ENCODE measurements at regions not wholly inside any gene's neighbourhood (a gene's known extent, or its start where the extent isn't known, plus 50 kb on each side); places are given as distances from the start of the nearest gene placed in this dataset.

DNA sequence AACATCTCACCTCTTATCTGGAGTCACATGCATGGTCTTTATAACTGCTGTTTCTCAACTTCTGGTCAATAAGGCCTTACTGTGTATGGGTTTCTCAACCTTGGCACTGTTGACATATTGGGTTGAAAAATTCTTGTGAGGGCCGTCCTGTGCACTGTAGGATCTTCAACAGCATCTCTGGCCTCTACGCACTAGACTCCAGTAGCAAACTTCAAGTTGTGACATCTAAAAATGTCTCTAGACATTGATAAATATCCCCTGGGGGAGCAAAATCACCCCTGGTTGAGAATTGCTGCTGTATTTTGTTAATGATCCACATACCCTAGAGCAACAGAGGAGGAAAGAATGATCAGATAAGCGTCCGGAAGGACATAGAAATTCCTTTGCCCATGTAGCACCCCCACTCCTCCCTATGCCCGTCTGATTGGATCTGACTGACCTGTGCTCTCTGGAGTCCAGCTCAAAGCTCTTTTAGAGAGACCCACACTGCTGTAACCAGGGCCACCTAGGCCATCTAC is 423.5 kb upstream of the ZMIZ1 start:
- no peaks in the 10 kb centered on the region for H3K27me3 ChIP-seq (ENCODE audit: insufficient read depth, low read length)
- no peak overlapping the region for H2AFZ ChIP-seq (ENCODE audit: low read length)
- H3K36me3 ChIP-seq (ENCODE audit: insufficient read depth, low read length): no peaks in the 10 kb centered on the region
- no peak overlapping the region for H3K27ac ChIP-seq (ENCODE audit: low read depth, low read length, poor library complexity, severe bottlenecking)
- no peak overlapping the region for H3K9ac ChIP-seq (ENCODE audit: low read length)
- H3K4me2 ChIP-seq (ENCODE audit: low read length): no peak overlapping the region
- H3K9me2 ChIP-seq (ENCODE audit: low read depth, low read length): no peaks in the 10 kb centered on the region
- H3K4me1 ChIP-seq (ENCODE audit: insufficient read depth, low read length, severe bottlenecking): peaks cover 6% of the 10 kb centered on the region
- no peak for TF ChIP-seq EZH2 (IDR thresholded peaks at IDR 0.05; ENCODE audit: borderline replicate concordance, low read length)
- TF ChIP-seq, protein P1, sequence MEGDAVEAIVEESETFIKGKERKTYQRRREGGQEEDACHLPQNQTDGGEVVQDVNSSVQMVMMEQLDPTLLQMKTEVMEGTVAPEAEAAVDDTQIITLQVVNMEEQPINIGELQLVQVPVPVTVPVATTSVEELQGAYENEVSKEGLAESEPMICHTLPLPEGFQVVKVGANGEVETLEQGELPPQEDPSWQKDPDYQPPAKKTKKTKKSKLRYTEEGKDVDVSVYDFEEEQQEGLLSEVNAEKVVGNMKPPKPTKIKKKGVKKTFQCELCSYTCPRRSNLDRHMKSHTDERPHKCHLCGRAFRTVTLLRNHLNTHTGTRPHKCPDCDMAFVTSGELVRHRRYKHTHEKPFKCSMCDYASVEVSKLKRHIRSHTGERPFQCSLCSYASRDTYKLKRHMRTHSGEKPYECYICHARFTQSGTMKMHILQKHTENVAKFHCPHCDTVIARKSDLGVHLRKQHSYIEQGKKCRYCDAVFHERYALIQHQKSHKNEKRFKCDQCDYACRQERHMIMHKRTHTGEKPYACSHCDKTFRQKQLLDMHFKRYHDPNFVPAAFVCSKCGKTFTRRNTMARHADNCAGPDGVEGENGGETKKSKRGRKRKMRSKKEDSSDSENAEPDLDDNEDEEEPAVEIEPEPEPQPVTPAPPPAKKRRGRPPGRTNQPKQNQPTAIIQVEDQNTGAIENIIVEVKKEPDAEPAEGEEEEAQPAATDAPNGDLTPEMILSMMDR (IDR thresholded peaks at IDR 0.05; ENCODE audit: low read length): no peak
- no peaks in the 10 kb centered on the region for H3F3A ChIP-seq (ENCODE audit: insufficient read depth, low read length)
- no peaks in the 10 kb centered on the region for H4K20me1 ChIP-seq (ENCODE audit: insufficient read depth, low read length)
- no peaks in the 10 kb centered on the region for H3K9me3 ChIP-seq (ENCODE audit: low read length)
- H3K79me2 ChIP-seq (ENCODE audit: insufficient read depth, low read length): no peaks in the 10 kb centered on the region
- no peak overlapping the region for H3K4me3 ChIP-seq (ENCODE audit: low read depth, low read length, poor library complexity, severe bottlenecking)

DNA sequence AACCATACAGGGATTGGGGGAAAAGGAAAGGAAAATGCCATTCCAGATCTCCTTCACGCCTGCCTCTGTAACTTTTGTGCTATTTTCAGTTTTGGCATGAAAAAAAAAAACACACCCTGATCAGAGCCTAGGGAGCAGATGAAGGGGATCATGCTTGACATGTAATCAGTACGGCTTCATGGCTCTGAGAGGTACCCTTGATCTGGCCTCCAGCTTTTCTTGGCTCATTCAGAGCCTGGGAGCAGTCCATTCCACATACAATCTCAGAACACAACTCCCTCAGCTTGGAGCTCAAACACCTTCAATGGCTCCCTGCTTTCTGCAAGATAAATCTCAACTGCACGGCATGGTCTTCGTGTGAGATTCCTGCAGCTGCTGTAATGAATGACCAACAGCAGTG is 422.8 kb upstream of the ZMIZ1 start:
- H3K9me3 ChIP-seq (ENCODE audit: low read length): no peaks in the 10 kb centered on the region
- no peak overlapping the region for H3K9ac ChIP-seq (ENCODE audit: low read length)

DNA sequence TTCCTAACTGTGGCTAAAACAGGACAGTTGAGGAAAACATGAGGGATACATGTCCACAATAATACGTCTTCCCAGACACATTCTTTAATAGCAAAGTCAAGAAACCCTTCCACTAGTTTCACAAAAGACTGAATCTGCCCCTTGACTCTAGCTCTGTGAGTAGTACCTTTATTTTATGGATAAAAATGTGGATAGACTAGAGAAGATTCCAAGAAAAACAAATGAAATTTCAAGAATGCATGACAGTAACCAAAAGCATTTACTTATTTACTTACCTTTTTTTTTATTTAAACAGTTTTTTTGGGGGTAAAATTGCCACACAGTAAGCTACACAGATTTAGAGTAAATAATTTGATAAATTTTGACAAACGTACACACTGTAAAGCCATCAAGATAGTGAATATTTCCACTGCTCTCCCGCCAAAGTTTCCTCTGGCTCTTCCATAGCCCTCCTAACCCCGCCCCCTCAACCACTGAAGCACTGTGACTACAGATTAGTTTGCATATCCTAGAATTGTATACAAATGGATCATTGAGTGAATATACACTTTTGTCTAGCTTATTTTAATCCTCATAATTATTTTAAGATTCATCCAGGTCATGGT is 420.4 kb upstream of the ZMIZ1 start:
- Histone ChIP-seq H3K4me2 (ENCODE audit: low read length) (no peak overlapping the region), H3K4me1 (ENCODE audit: insufficient read depth, low read length, severe bottlenecking) (no peaks in the 10 kb centered on the region), H3K9ac (ENCODE audit: low read length) (no peak overlapping the region), H3K9me3 (ENCODE audit: low read length) (no peaks in the 10 kb centered on the region), H3K9me2 (ENCODE audit: low read depth, low read length) (no peaks in the 10 kb centered on the region), H3F3A (ENCODE audit: insufficient read depth, low read length) (no peaks in the 10 kb centered on the region), H3K27me3 (ENCODE audit: insufficient read depth, low read length) (no peaks in the 10 kb centered on the region), H4K20me1 (ENCODE audit: insufficient read depth, low read length) (no peaks in the 10 kb centered on the region), H3K4me3 (ENCODE audit: low read depth, low read length, poor library complexity, severe bottlenecking) (no peak overlapping the region), H3K36me3 (ENCODE audit: insufficient read depth, low read length) (no peaks in the 10 kb centered on the region), H3K79me2 (ENCODE audit: insufficient read depth, low read length) (no peaks in the 10 kb centered on the region), H2AFZ (ENCODE audit: low read length) (no peak overlapping the region), H3K27ac (ENCODE audit: low read depth, low read length, poor library complexity, severe bottlenecking) (no peak overlapping the region)
- TF ChIP-seq, protein P1 (IDR thresholded peaks at IDR 0.05; ENCODE audit: low read length): no peak
- TF ChIP-seq EZH2 (IDR thresholded peaks at IDR 0.05; ENCODE audit: borderline replicate concordance, low read length): no peak

More for the DNA sequence above, 422.8 kb upstream of the ZMIZ1 start:
- H3K27ac ChIP-seq (ENCODE audit: low read depth, low read length, poor library complexity, severe bottlenecking): no peak overlapping the region
- H3F3A ChIP-seq (ENCODE audit: insufficient read depth, low read length): no peaks in the 10 kb centered on the region
- no peak overlapping the region for H2AFZ ChIP-seq (ENCODE audit: low read length)
- no peaks in the 10 kb centered on the region for H3K36me3 ChIP-seq (ENCODE audit: insufficient read depth, low read length)
- peaks cover 6% of the 10 kb centered on the region for H3K4me1 ChIP-seq (ENCODE audit: insufficient read depth, low read length, severe bottlenecking)
- no peak overlapping the region for H3K4me3 ChIP-seq (ENCODE audit: low read depth, low read length, poor library complexity, severe bottlenecking)
- no peaks in the 10 kb centered on the region for H4K20me1 ChIP-seq (ENCODE audit: insufficient read depth, low read length)
- no peaks in the 10 kb centered on the region for H3K9me2 ChIP-seq (ENCODE audit: low read depth, low read length)
- TF ChIP-seq, protein P1 (IDR thresholded peaks at IDR 0.05; ENCODE audit: low read length): no peak
- TF ChIP-seq EZH2 (IDR thresholded peaks at IDR 0.05; ENCODE audit: borderline replicate concordance, low read length): no peak
- no peak overlapping the region for H3K4me2 ChIP-seq (ENCODE audit: low read length)
- no peaks in the 10 kb centered on the region for H3K27me3 ChIP-seq (ENCODE audit: insufficient read depth, low read length)
- H3K79me2 ChIP-seq (ENCODE audit: insufficient read depth, low read length): no peaks in the 10 kb centered on the region
